ENCODE measurements at regions not wholly inside any gene's neighbourhood (a gene's known extent, or its start where the extent isn't known, plus 50 kb on each side); places are given as distances from the start of the nearest gene placed in this dataset.

DNA sequence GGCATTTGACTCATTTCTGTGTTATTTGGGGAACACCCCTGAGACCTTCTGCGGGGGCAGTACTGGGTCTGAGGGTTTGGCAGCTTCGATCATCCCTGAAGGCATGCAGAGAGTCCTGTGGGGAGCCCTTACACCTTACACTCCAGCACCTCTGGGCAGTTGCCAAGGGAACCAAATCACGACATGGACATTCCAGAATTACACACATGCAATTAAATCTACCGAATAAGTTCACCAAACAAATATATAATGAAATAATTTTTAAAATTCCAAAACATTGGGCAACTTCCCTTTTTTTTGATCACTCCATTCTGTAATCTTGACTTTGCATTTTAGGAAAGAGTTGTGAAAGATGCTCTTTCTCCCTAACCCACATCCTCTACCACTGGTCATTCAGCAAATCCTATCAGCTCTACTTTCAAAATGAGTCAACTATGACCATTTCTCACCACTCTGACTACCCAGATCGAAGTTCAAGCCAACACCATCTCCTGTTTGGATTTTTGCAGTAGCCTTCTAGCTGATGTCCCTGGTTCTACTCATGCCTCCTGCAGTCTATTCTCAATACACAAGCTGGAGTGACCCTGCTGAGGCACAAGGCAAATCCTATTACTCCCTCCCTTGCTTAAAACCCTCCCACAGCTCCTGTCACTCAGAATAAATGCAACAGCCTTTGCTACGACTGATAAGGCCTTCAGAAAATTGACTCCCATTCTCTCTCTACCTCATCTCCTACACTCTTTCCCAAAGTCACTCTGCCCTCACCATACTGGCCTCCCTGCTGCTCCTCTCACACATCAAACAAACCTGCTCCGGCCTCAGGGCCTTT is 533.3 kb downstream of the HACE1 start:
- TF ChIP-seq, protein P1, sequence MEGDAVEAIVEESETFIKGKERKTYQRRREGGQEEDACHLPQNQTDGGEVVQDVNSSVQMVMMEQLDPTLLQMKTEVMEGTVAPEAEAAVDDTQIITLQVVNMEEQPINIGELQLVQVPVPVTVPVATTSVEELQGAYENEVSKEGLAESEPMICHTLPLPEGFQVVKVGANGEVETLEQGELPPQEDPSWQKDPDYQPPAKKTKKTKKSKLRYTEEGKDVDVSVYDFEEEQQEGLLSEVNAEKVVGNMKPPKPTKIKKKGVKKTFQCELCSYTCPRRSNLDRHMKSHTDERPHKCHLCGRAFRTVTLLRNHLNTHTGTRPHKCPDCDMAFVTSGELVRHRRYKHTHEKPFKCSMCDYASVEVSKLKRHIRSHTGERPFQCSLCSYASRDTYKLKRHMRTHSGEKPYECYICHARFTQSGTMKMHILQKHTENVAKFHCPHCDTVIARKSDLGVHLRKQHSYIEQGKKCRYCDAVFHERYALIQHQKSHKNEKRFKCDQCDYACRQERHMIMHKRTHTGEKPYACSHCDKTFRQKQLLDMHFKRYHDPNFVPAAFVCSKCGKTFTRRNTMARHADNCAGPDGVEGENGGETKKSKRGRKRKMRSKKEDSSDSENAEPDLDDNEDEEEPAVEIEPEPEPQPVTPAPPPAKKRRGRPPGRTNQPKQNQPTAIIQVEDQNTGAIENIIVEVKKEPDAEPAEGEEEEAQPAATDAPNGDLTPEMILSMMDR (IDR thresholded peaks at IDR 0.05), result no peak
- TF ChIP-seq SMC3 (IDR thresholded peaks at IDR 0.05; ENCODE audit: low read depth, low read length) (no peak), RAD21 (IDR thresholded peaks at IDR 0.05; ENCODE audit: low read length) (no peak)
